Caco-2 (cell line): ENCODE measurements at regions not wholly inside any gene's neighbourhood (a gene's known extent, or its start where the extent isn't known, plus 50 kb on each side); places are given as distances from the start of the nearest gene placed in this dataset.

Experiments used
- BruUV-seq: library from RNA; stranded (reverse); fragments of 400-500 nt; replicated peaks from 2 replicates; lab custom pipeline; 2021; lab: Mats Ljungman, UMichigan
- CTCF ChIA-PET: fragments of 300-600 bp; sonication (Branson Sonifier 250); formaldehyde crosslinking; loops from one replicate; lab custom pipeline; 2022; ENCODE audit warnings: antibody characterized with exemption; lab: Charles Lee
- POLR2A ChIA-PET: fragments of 300-600 bp; sonication (Branson Sonifier 250); formaldehyde crosslinking; loops from one replicate; lab custom pipeline; 2022; ENCODE audit warnings: antibody characterized with exemption; lab: Charles Lee
- DNase-seq, 2 experiments: peaks; one replicate each; pipeline versions ENCODE4 v3.0.0 to v3.0.0-alpha.2; 2020 to 2022
- H3K27me3 ChIP-seq: replicated peaks from 2 replicates; pipeline ENCODE4 v1.6.0; 2011; ENCODE audit warnings: low read length; ENCODE audit not compliant: control insufficient read depth, insufficient read depth
- H3K36me3 ChIP-seq: 2 replicates; pipeline ENCODE4 v1.5.1; 2011; ENCODE audit warnings: low read length; ENCODE audit not compliant: control insufficient read depth, insufficient read depth
- H3K4me1 ChIP-seq: fragments of 250-450 bp; sonication (Bioruptor Pico); 2 replicates; pipeline ENCODE4 v1.5.1; 2020; ENCODE audit warnings: mild to moderate bottlenecking
- H3K4me3 ChIP-seq: 2 replicates; pipeline ENCODE4 v1.5.1; 2011; ENCODE audit warnings: low read depth, mild to moderate bottlenecking, control low read depth, low read length
- H3K9me3 ChIP-seq: fragments of 250-450 bp; sonication (Bioruptor Pico); 2 replicates; pipeline ENCODE4 v1.5.1; 2020; ENCODE audit warnings: mild to moderate bottlenecking, moderate library complexity
- H3K27ac Mint-ChIP-seq: one replicate; pipeline ENCODE4 v1.8.0; 2022; ENCODE audit warnings: mixed read lengths; ENCODE audit not compliant: unreplicated experiment
- H3K27me3 Mint-ChIP-seq: one replicate; pipeline ENCODE4 v1.8.0; 2022; ENCODE audit warnings: mixed read lengths; ENCODE audit not compliant: insufficient read depth, unreplicated experiment
- H3K36me3 Mint-ChIP-seq: one replicate; pipeline ENCODE4 v1.8.0; 2022; ENCODE audit warnings: mild to moderate bottlenecking, mixed read lengths; ENCODE audit not compliant: insufficient read depth, unreplicated experiment
- H3K4me1 Mint-ChIP-seq: one replicate; pipeline ENCODE4 v1.8.0; 2022; ENCODE audit warnings: low read depth, mixed read lengths; ENCODE audit not compliant: unreplicated experiment
- H3K4me3 Mint-ChIP-seq: one replicate; pipeline ENCODE4 v1.8.0; 2022; ENCODE audit warnings: mild to moderate bottlenecking, moderate library complexity, mixed read lengths; ENCODE audit not compliant: unreplicated experiment
- H3K9me3 Mint-ChIP-seq: one replicate; pipeline ENCODE4 v1.8.0; 2022; ENCODE audit warnings: mixed read lengths; ENCODE audit not compliant: unreplicated experiment
- CTCF ChIP-seq, 2 experiments: fragments of 200-600 bp in 1 of 2; IDR thresholded peaks; 1 replicate in 1 of 2; 2 replicates in 1 of 2; pipeline versions ENCODE4 v1.5.1 to v1.8.0; 2011 to 2022; ENCODE audit warnings: antibody characterized with exemption in 1 of 2, control low read depth in 1 of 2, inconsistent platforms in 1 of 2, low read depth in 1 of 2, low read length in 1 of 2, mild to moderate bottlenecking in 1 of 2, moderate library complexity in 1 of 2; ENCODE audit not compliant: insufficient read depth in 1 of 2, severe bottlenecking in 1 of 2, unreplicated experiment in 1 of 2
- intact Hi-C: fragments of 100-400 bp; cut with micrococcal nuclease; formaldehyde crosslinking; loops from one replicate; pipeline ENCODE4 v1.10.0; 2022; ENCODE audit not compliant: unreplicated experiment

GRCh38 chr11:33543823-33544222 is 156.8 kb downstream of the C11orf91 start:
- no peaks in the 10 kb centered on the region for H3K9me3 ChIP-seq
- Mint-ChIP-seq H3K27me3 (peaks cover 25% of the 10 kb centered on the region), H3K4me3 (no peak overlapping the region), H3K36me3 (no peaks in the 10 kb centered on the region), H3K27ac (no peak overlapping the region), H3K9me3 (no peaks in the 10 kb centered on the region), H3K4me1 (peaks cover 4% of the 10 kb centered on the region)
- no peak for TF ChIP-seq CTCF (IDR thresholded peaks at IDR 0.05; ENCODE audit: insufficient read depth in 1 of 2, low read depth in 1 of 2, low read length in 1 of 2, severe bottlenecking in 1 of 2, unreplicated experiment in 1 of 2)
- H3K4me1 ChIP-seq: no peaks in the 10 kb centered on the region
- no peak overlapping the region for H3K4me3 ChIP-seq
- no peak for DNase-seq
- H3K36me3 ChIP-seq: no peaks in the 10 kb centered on the region
- H3K27me3 ChIP-seq: no peaks in the 10 kb centered on the region
- intact Hi-C loops: loop anchor here (1.0 to 2.0 kb wide), 4 partner anchors 144 to 285 kb away; no protein-coding TSS in a partner anchor
- POLR2A ChIA-PET: no interaction called here
- CTCF ChIA-PET: interaction anchor here (0.5 to 1.8 kb wide), 2 partner anchors 18 to 199 kb away, joined by 4 to 6 read pairs; no protein-coding TSS in a partner anchor
- no TSS peak for BruUV-seq

DNA sequence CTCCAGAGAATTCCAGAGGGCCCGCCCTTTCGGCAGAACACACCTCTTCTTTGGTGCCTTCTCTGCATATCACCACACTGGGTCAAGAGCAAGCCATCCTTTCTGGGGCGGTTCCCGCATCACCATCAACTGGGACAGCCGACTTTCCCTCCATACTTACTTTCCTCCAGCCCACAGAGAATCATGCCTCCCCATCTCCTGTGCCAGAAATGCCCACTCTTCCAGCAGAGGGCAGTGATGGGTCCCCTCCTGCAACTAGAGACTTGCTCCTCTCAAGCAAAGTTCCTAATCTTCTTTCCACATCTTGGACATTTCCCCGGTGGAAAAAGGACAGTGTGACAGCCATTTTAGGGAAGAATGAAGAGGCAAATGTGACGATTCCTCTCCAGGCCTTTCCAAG is 157.7 kb downstream of the C11orf91 start:
- H3K9me3 ChIP-seq: no peaks in the 10 kb centered on the region
- no peak overlapping the region for H3K4me3 Mint-ChIP-seq
- ChIA-PET POLR2A (no interaction called here), CTCF (no interaction called here)
- intact Hi-C loops: loop anchor here (1.0 to 2.0 kb wide), 4 partner anchors 145 to 286 kb away; no protein-coding TSS in a partner anchor
- H3K4me3 ChIP-seq: no peak overlapping the region
- H3K4me1 Mint-ChIP-seq: peaks cover 4% of the 10 kb centered on the region
- peak; percentile 44 to 81 for TF ChIP-seq CTCF (IDR thresholded peaks at IDR 0.05; ENCODE audit: insufficient read depth in 1 of 2, low read depth in 1 of 2, low read length in 1 of 2, severe bottlenecking in 1 of 2, unreplicated experiment in 1 of 2)
- no peaks in the 10 kb centered on the region for H3K9me3 Mint-ChIP-seq
- no peaks in the 10 kb centered on the region for H3K4me1 ChIP-seq
- peaks cover 25% of the 10 kb centered on the region for H3K27me3 Mint-ChIP-seq
- no peaks in the 10 kb centered on the region for H3K36me3 Mint-ChIP-seq
- no peak overlapping the region for H3K27ac Mint-ChIP-seq
- H3K36me3 ChIP-seq: no peaks in the 10 kb centered on the region
- H3K27me3 ChIP-seq: no peaks in the 10 kb centered on the region
- BruUV-seq: no TSS peak
- peak; percentile 61 for DNase-seq

DNA sequence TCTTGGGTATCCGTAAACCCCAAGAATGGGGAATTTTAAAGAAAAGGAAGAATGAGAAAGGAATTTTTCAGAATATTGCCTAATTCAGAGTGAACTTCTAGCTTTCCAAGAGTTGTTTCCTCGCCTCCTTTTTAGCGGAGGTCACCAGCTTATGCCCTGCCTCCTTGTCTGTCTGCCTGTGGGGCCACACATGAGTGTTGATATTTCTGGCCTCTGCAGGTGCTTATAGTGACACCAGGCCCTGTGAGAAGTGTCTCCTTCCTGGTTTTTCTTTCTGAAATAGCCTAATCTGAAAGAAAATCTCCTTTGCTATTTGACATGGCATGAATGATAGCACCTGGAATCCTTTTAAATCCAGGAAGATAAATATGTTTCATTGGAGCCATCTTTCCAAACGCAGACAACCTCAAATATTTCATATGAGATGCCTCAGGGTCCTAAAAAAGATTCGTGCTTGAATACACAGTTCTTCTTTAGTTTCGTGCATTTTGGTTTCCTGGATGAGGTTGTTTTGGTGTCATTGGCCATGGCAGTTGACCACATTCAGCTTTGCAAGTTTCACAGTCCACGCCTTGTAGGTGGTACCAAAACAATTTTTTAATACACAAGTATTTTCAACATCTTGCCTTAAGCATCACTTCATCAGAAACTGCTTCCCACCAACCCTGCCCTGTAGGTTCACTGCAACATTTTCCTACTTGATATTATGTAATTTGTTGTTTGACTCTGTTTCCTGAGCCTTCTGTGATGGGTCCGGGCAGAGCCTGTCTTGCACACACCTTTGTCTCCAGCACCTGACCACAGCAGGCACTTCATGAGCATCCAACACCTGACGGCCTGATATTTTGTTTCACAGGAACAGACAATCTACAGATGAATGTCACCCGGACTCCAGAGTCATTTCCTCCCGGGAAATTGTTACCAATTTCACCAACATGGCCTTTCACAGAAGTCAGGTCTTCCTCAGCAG is 159.4 kb downstream of the C11orf91 start:
- H3K4me1 Mint-ChIP-seq: peaks cover 4% of the 10 kb centered on the region
- intact Hi-C loops: no loop called here
- Histone ChIP-seq H3K4me1 (no peaks in the 10 kb centered on the region), H3K9me3 (no peaks in the 10 kb centered on the region), H3K36me3 (no peaks in the 10 kb centered on the region), H3K27me3 (no peaks in the 10 kb centered on the region; the same call in 1 of the 2 replicates), H3K4me3 (no peak overlapping the region)
- POLR2A ChIA-PET: no interaction called here
- H3K9me3 Mint-ChIP-seq: no peaks in the 10 kb centered on the region
- TF ChIP-seq CTCF (IDR thresholded peaks at IDR 0.05; ENCODE audit: insufficient read depth in 1 of 2, low read depth in 1 of 2, low read length in 1 of 2, severe bottlenecking in 1 of 2, unreplicated experiment in 1 of 2): no peak
- peaks cover 24% of the 10 kb centered on the region for H3K27me3 Mint-ChIP-seq
- no TSS peak for BruUV-seq
- H3K36me3 Mint-ChIP-seq: no peaks in the 10 kb centered on the region
- no peak overlapping the region for H3K4me3 Mint-ChIP-seq
- no peak for DNase-seq
- H3K27ac Mint-ChIP-seq: no peak overlapping the region
- CTCF ChIA-PET: no interaction called here
